ENCODE measurements at regions not wholly inside any gene's neighbourhood (a gene's known extent, or its start where the extent isn't known, plus 50 kb on each side); places are given as distances from the start of the nearest gene placed in this dataset.

DNA sequence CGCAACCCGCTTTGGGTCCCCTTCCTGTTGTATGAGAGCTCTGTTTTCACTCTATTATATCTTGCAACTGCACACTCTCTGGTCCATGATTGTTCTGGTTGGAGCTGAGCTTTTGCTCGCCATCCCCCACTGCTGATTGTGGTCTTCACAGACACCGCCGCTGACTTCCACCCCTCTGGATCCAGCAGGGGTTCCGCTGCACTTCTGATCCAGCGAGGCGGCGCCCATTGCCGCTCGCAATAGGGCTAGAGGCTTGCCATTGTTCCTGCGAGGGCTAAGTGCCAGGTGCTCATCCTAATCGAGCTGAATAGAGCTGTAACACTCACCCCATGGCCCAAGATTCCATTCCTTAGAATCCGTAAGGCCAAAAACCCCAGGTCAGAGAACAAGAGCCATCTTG lies 1905.8 kb upstream of the RAG2 start:
- H3K27me3 ChIP-seq (ENCODE audit: insufficient read depth, poor library complexity, severe bottlenecking) = no peaks in the 10 kb centered on the region
- DNase-seq (ENCODE audit: low read depth in 1 of 2, low spot score in 1 of 2) = no peak
- no peak overlapping the region for H3K4me3 ChIP-seq (replicated peaks; ENCODE audit: insufficient read depth, low read length)
- TF ChIP-seq REST (IDR thresholded peaks at IDR 0.05; ENCODE audit: insufficient replicate concordance, low read depth) = no peak
- no peak for TF ChIP-seq SPI1 (IDR thresholded peaks at IDR 0.05; ENCODE audit: borderline replicate concordance, low read depth)
- TF ChIP-seq GABPA (IDR thresholded peaks at IDR 0.05; ENCODE audit: low read depth) = no peak
- no peak for TF ChIP-seq CTCF (IDR thresholded peaks at IDR 0.05; ENCODE audit: insufficient read depth, low read length)
- no peak for TF ChIP-seq POLR2AphosphoS5 (IDR thresholded peaks at IDR 0.05; ENCODE audit: low read depth)
- no peak overlapping the region for H3K27ac ChIP-seq (replicated peaks)

DNA sequence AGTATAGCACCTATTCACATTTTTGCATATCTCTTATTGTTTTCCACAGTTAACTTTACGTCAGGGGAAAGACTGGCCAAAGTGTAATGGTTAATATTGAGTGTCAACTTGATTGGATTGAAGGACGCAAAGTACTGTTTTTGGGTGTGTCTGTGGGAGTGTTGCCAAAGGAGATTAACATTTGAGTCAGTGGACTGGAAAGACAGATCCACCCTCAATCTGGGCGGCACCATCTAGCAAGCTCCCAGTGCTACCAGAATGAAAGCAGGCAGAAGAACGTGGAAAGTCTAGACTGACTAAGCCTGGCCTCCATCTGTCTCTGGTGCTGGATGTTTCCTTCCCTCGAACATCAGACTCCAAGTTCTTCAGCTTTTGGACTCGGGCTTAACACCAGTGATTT lies 1900.7 kb upstream of the RAG2 start:
- H3K4me3 ChIP-seq (replicated peaks; ENCODE audit: insufficient read depth, low read length) = no peak overlapping the region
- H3K27me3 ChIP-seq (ENCODE audit: insufficient read depth, poor library complexity, severe bottlenecking) = no peaks in the 10 kb centered on the region
- TF ChIP-seq CTCF (IDR thresholded peaks at IDR 0.05; ENCODE audit: insufficient read depth, low read length) = no peak
- TF ChIP-seq POLR2AphosphoS5 (IDR thresholded peaks at IDR 0.05; ENCODE audit: low read depth) = no peak
- no peak for TF ChIP-seq GABPA (IDR thresholded peaks at IDR 0.05; ENCODE audit: low read depth)
- no peak for TF ChIP-seq SPI1 (IDR thresholded peaks at IDR 0.05; ENCODE audit: borderline replicate concordance, low read depth)
- no peak for TF ChIP-seq REST (IDR thresholded peaks at IDR 0.05; ENCODE audit: insufficient replicate concordance, low read depth)
- H3K27ac ChIP-seq (replicated peaks) = no peak overlapping the region
- no peak for DNase-seq (ENCODE audit: low read depth in 1 of 2, low spot score in 1 of 2)

DNA sequence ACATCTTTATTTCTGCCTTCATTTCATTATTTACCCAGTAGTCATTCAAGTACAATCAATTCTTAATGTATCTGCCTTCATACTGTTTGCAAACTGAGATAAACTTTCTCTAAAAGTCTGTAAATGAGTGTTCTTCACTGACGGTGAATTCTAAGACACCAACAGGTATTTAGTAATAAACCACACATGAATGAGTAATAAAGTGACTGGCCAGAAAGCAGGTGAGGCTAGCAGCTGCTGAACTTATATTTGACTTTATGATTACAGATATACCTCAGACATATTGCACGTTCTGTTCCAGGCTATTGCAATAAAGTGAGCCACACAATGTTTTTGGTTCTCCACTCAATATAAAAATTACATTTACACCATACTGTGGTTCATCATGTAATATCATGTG lies 1894.0 kb upstream of the RAG2 start:
- Histone ChIP-seq H3K27ac (replicated peaks) (no peak overlapping the region), H3K27me3 (ENCODE audit: insufficient read depth, poor library complexity, severe bottlenecking) (no peaks in the 10 kb centered on the region), H3K4me3 (replicated peaks; ENCODE audit: insufficient read depth, low read length) (no peak overlapping the region)
- no peak for DNase-seq (ENCODE audit: low read depth in 1 of 2, low spot score in 1 of 2)
- TF ChIP-seq CTCF (IDR thresholded peaks at IDR 0.05; ENCODE audit: insufficient read depth, low read length) (no peak), POLR2AphosphoS5 (IDR thresholded peaks at IDR 0.05; ENCODE audit: low read depth) (no peak), SPI1 (IDR thresholded peaks at IDR 0.05; ENCODE audit: borderline replicate concordance, low read depth) (no peak), REST (IDR thresholded peaks at IDR 0.05; ENCODE audit: insufficient replicate concordance, low read depth) (no peak), GABPA (IDR thresholded peaks at IDR 0.05; ENCODE audit: low read depth) (no peak)

All from HL-60 (cell line).